ENCODE measurements at regions not wholly inside any gene's neighbourhood (a gene's known extent, or its start where the extent isn't known, plus 50 kb on each side); places are given as distances from the start of the nearest gene placed in this dataset.
"Not testable (repeated sequence)": the region's sequence is repeated elsewhere in the genome, so short reads cannot be mapped to it uniquely, and the experiment has no call there.

DNA sequence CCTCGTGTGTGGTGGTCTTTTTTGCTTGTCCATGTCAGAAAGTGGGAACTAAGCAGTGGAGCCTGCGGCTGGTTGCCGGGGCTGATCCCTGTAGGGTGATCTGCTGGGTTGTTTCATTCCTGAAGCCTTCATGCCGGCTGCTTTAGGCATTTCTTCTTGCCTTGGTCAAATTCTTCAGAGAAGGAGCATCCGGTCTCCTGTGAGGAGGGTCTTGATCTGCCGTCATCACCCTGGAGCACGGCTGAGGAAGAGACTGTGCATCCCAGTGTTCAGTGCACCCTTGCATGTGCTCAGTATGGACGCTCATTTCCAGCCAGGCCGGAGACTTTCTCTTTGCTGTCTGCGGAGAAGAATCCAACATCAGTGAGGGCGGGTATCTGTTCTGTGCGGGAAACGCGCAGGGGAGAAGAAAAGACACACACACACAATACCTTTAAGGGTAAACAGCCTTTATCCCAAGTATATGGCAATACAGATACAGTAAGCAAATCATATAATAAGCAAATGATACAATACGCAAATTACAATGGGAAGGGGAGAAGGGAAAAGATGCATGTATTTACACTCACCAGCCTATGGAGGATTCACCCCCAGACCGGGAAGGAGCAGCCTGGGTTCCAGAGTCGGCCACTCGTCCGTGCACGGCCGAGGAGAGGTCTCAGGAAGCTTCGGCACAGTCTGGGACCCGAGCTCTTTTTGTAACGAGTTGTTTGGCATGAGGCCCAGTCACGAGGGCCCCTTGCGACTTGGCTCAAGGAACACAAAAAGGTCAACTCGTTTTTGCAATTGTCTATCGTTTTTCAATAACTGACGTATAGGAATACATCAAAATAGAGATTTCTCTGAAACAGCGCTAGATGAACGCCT, 1366.8 kb upstream of the TMEM132C start:
- DNase-seq: peak; percentile 89

DNA sequence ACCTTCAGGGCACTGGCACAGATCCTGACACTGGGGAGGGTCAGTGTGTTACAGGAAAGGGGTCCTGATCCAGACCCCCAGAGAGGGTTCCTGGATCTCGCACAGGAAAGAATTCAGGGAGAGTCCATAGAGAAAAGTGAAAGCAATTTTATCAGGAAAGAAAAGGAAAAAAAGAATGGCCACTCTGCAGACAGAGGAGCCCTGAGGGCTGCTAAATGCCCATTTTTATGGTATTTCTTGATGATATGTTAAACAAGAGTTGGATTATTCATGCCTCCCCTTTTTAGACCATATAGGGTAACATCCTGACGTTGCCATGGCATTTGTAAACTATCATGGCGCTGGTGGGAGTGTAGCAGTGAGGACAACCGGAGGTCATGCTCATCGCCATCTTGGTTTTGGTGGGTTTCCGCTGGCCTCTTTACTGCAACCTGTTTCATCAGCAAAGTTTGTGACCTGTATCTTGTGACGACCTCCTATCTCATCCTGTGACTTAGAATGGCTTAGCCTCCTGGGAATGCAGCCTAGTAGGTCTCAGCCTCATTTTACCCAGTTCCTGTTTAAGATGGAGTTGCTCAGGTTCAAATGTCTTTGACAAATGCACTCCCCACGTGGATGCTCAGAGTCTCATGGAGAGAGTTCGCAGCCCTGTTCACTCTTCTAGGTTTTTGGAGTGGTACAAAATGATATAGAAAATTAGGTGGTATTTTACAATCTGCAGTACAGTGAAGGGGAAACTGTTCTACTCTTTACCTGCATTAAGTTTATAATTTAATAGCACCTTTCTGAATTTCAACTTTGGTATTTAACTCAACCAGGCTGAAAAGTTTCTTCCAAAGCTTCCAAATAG, 1363.7 kb upstream of the TMEM132C start:
- DNase-seq: no peak

DNA sequence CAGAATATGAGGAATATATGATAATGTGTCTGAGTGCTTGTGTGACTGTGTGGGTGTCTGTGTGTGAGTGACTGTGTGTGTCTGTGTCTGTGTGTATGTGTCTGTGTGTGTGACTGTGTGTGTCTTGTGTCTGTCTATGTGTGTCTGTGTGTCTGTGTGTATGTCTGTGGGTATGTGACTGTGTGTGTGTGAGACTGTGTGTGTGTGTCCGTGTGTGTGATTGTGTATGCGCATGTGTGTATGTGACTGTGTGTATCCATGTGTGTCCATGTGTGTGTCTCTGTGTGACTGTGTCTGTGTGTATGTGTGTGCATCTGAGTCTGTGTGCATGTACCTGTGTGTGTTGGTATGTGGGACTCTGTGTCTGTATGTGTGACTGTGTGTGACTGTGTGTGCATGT, 1361.2 kb upstream of the TMEM132C start:
- no peak for DNase-seq

DNA sequence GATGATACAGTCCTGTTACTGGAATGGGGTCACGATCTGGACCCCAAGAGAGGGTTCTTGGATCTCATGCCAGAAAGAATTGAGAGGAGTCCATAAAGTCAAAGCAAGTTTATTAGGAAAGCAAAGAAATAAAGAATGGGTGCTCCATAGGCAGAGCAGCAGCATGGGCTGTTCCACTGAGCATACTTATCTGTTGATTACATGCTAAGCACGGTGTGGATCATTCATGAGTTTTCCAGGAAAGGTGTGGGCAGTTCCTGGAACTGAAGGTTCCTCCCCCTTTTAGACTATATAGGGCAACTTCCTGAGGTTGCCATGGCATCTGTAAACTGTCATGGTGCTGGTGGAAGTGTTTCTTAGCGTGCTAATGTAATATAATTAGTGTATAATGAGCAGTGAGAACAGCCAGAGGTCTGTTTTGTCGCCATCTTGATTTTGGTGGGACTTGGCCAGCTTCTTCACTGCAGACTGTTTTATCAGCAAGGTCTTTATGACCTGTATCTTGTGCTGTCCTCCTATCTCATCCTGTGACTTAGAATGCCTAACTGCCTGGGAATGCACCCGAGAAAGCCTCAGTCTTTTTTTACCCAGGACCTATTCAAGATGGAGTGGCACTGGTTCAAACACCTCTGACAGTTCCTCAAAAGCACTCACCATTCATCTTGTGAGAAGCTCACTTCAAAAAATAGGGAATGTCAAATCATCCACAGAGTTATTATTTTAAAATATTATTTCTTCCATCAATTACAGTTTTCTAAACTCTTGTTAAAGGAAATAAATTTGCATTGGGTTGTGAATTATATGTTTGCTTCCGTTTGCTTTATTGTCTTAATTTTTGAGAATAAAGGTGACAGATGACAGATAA, 1358.8 kb upstream of the TMEM132C start:
- no peak for DNase-seq

DNA sequence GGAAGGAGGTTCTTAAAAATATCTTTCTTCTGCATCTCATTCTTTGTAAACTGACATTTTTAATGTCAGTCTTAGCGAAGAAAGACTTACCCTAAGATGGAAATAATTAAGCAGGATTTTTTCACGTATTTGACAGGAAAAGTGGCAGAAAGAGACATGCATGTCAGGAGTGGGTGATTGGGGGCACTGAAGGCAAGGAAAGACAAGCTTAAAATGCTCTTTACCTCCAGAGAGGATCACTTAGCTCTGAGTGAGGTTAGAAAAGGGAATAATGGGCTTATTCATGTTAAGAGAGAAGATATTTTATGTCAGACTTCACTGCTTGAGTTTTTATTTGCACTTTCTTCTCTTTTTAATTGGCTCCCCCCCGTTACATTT, 1358.2 kb upstream of the TMEM132C start:
- no peak for DNase-seq

DNA sequence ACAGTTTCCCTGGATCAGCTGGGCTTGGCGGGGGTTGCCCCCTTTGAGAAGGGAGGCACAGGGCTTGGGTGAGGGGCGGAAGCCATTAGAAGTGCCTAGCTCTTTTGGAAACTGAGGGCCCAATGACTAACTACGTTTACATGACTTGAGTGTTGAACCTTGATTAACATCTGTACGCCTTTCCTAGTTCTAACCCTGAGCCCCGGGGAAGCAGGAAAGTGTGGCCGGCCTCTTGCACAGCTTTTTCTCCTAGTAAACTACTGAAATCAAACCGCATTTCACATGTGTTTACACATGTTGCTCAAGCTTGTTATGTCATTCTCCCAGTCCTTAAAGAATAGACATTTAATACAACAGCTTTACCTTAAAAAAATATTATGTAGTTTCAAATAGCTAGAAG, 1356.4 kb upstream of the TMEM132C start:
- no peak for DNase-seq

DNA sequence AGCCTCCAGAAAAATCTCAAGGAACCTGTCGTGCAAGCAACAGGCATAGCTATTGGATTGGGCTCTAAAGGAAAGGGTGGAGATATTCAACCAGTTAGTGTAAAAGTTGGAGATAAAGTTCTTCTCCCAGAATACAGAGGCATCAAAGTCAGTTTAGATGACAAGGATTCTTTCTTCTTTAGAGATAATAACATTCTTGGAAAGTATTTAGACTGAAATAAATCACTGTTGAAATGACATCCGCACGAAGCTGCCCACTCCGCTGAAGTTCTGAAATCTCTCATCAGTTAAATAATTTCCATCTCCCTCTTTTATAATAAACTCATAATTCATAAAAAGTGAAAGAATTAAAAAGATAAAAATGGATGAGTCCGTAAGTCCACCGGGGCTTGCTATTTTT, 1354.9 kb upstream of the TMEM132C start:
- no peak for DNase-seq

DNA sequence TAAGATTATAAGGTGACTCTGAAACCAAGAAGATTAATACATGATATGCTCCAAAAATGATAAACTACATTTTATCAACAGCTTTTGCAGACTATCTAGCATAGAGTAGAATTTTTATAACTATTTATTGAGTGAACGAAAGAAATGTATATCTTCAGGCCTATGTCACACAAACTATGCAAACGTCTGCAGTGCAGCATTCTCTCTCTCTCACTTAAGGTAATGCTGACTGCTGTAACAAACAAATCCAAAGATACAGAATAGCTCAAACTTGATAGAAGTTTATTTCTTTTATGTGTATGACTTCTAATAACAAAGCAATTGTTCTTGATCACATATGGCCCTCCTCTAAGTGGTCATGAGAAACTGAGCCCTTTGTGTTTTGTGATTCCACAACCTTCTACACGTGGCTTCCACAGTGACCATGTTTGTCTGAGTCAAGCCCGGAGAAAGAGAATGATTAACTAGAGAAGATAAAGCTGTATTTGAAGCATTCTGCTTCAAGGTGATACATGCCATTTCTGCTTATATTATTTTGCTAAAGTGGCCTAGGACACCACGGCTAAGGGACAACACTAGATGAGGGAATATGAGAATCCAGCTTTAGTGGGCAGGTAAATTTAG, 1352.7 kb upstream of the TMEM132C start:
- DNase-seq: no peak

DNA sequence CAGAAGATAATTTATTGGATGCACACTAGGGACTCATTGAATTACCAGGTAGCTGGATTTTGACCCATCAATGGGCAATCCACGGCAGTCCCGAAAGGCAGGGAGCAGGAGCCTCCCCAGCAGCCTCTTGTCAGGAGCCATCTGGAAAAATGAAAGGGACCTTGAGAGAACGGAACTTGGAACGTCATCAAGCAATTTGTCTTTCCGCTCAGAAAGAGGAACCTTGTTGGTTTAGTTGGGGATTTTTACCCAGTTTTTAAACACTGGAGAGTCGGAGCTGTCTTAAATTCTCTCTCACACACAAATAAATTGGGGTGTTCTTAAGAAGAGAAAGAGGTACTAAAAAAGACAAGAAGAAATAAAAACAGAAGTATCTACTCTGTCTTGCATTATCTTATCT, 1351.7 kb upstream of the TMEM132C start:
- DNase-seq: no peak

DNA sequence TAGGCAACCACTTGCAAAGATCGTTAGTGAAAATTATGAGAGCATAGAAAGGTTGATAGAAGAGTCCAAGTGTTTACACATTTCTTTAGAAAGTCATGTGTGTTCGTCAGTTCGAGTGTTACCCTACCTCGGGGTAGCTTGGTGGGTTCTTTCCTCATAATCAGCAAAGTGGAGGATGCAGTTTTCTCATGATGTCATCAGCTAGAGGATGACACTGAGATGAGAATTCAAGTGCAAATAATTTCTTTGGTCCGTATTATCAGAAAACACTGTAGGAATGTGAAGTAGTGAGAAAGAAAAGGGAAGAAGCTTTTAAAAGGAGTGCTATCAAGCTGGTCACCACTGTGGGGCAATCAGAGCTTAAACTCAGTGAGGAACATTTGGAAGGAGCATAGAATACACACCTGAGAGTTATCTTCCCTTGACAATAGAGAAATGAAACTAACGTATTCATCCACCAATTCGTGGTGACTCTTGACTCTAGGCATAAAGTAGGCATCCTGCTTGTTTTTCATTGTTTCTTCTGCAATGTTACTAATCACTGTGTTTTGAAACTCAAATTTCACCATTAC, 1340.9 kb upstream of the TMEM132C start:
- DNase-seq: no peak

DNA sequence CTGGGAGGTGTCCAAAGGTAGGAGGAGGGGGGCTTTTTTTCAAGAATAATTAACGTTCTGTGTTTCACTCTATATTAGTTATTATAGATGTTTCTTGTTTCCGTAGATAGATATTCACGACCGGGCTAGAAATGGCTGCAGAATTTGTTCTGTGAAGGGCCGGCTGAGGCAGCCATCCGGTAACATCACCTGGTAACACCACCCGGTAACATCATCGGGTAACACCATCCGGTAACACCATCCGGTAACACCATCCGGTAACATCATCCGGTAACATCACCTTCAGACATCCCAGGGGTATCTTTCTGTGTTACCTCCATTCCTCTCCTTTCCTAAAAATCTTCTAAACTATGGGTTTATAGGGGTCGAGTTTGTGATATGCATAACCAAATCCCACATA, 1336.7 kb upstream of the TMEM132C start:
- no peak for DNase-seq

DNA sequence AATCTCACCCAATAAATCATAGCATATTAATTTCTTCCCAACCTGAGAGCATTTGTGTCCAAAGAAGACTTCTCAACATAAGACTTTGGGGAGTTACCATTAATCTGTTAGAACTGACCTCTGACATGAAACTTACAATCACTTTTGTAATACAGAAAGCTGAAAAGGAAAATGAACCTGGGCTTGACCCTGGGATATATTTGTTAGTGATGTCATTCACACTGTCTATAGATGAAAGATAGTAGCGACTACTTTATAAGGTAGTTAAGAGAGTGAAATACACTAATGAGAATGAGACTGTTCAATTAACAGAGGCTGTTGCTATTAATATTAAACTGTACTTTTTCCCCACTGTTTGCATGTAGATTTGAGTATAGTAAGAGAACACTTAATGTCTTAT, 1334.8 kb upstream of the TMEM132C start:
- DNase-seq: no peak

DNA sequence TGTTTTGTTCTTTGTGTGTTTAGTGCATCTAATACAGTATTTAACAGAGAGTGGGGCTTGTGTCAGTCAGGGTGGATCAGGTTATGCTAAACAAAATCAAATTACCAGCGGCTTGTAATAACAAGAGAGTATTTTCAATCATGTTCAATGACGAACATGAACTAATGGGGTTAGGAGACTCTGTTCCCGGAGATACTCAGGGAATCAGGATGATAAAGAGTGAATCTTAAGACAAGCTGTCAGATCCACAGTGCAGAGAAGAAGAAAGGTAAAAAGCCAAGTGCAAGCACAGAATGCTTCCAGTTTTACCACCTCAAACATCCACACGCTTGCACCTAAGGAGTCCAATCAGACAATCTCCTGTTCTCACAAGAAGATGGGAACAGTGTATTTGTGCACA, 1331.5 kb upstream of the TMEM132C start:
- no peak for DNase-seq

DNA sequence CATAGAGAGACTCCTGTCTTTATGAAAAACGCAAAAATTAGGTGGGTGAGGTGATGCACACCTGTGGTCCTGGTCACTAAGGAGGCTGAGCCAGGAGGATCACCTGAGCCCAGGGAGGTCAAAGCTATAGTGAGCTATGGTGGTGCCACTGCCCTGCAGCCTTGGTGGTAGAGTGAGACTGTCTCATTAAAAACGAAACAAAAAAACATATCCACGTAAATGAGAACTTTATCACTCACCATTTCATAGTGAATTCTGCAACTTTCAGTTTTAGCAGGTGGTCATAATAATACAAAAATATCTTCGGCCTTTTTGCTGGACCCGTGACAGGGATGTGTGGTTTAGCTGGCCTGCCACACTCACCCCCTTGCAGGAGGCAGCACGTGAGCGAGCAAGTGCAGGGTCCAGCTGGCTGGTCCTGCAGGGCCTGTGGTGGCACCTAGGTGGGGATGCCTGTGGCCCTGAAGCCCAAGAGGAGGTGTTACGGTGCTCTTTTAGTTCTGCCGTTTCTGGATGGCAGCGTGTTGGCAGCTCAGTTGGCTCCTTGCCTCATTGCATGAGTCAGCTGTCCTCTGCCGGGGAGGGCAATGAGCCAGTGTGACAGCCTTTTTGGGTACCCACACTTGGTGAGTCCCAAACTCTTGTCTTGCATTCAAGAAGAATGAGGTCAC, 1330.7 kb upstream of the TMEM132C start:
- DNase-seq: no peak

DNA sequence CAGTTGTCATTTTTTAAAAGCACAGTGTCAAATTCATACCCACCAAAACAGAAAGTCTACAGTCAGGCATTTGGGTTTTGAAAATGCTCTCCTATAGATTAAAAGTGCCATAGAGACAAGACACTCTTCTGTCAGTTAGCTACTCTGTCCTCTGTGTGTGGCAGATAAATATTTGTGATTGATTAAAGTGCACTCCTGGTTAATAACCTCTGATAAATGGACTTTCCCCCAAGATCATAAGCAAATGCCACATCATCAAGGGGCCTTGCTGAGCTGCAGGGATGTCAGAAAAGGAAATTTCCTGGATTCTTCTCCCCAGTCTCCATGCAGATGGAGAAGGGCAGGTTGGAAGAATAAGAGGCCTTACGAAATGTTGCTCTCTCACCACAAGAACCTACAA, 1329.5 kb upstream of the TMEM132C start:
- no peak for DNase-seq

DNA sequence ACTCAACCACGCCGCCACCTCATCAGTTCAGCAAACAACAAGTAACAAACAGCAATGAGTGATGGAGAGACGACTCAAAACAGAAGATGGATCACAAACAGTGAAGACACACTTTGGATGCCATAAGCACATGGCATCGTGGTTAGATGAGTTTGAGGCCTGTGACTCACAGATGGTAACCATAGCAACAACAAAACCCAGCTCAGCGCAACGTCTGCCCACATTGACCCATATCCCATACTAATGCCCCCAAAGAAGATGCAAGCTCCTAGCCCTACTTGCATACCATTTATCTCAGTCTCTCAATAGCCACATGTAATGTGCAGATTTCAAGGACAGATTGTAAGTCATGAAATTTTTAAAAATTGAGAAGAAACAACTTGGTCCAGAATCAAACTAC, 1322.3 kb upstream of the TMEM132C start:
- no peak for DNase-seq

DNA sequence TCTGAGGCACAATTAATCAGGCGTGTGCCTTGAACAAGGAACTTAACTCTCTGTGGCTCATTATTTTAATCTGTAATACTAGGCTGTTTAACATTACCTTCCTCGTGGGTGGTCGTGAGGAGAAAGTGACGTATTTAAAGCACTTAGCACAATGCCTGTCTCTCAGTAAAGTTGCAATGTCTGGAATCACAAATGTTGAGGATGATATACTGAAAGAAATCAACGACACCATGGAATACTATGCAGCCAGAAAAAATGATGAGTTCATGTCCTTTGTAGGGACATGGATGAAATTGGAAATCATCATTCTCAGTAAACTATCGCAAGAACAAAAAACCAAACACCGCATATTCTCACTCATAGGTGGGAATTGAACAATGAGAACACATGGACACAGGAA, 1320.0 kb upstream of the TMEM132C start:
- not testable (repeated sequence) for DNase-seq

DNA sequence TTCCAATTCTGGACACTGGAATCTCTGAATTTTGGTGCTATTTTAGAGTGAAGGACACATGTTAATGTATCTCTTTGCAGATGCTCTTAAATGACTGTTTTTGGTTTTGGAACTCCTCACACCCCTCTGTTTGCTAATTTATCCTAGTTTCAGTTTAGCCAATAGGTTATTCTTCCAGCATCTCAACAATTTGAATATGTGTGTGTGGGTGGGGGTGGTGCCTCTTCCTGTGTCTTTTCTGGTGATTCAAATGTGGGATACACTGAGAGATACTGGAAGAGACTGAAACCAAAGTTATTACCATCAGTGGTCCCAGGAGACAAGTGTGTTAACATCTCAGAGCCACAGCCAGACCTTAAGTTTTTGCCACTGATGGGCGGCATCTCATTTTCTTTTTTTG, 1317.4 kb upstream of the TMEM132C start:
- no peak for DNase-seq

DNA sequence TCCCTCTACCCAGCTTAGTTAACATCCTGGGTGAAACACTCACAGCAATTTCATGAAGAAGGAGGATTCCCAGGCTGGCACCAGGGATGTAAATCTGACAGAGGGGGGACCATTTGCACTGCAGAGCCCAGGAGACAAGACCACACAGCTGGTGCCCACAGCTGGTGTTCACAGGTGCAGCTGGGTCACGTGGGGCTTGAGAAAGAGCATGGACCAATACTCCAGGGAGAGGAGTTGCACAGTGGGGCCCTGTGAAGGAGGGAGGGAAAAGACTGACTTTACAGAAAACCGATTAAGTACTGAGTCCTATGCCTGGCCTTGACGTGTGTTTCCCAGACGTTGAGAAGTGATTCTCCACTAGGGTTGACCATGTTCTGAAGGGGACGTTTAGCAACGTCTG, 1316.7 kb upstream of the TMEM132C start:
- DNase-seq: no peak

DNA sequence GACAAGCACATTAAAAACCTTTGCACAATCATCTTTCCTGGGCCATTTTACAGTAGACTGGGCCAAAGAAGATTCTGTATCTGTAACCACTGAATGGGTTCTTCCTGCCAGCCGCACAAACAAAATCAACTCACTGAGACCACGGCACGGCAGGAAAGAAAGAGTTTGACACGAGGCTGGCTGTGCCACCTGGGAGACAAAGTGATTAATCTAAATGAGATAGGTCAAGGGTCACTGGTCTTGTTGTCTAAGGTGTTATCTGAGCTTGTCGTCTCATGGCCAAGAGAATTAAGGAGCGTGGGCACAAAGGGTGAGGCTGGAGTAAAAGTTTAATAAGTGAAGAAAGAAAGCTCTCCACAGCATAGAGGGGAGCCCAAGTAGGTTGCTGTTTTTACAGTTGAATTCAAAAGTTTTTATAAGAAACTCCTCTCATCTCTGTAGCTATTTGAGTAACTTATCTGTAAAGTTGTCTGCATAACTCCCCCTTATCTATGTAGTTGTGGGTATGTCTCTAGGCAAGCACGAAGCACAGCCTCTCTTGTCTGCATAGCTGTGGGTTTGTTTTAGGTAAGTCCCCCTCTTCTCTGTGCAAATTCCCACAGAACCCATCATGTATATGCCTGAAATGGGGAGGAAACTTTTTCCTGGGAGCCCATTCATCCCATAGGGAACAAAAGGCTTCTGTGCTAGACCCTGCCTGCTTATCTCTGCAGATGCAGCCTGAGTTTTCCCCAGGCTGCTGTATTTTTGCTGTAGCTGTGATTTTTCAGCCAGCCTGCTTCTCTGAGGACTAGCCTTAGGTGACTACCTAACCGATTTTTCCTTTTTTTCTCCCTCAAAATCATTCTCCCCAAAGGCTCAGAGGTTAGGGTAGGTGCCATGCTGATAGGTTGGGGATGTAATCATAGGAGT, 1314.6 kb upstream of the TMEM132C start:
- no peak for DNase-seq
